H9 (cell line): ENCODE measurements at regions not wholly inside any gene's neighbourhood (a gene's known extent, or its start where the extent isn't known, plus 50 kb on each side); places are given as distances from the start of the nearest gene placed in this dataset.

Experiments
- DNase-seq: peaks from one replicate; pipeline ENCODE4 v3.0.0-alpha.2; 2017
- H2AFZ ChIP-seq: one replicate; pipeline ENCODE4 v1.6.1; 2013; ENCODE audit warnings: mild to moderate bottlenecking, low read length, control low read depth, moderate library complexity
- H2AK5ac ChIP-seq: 2 replicates; pipeline ENCODE4 v1.6.1; 2013; ENCODE audit warnings: low read length, control low read depth, mixed read lengths; ENCODE audit not compliant: insufficient read length
- H2BK120ac ChIP-seq: one replicate; pipeline ENCODE4 v1.6.1; 2013; ENCODE audit warnings: low read depth, mild to moderate bottlenecking, low read length, control low read depth, inconsistent platforms; ENCODE audit not compliant: poor library complexity, severe bottlenecking
- H2BK12ac ChIP-seq: 2 replicates; pipeline ENCODE4 v1.6.1; 2013; ENCODE audit warnings: low read length, control low read depth, mixed read lengths, low read depth; ENCODE audit not compliant: insufficient read length
- H2BK15ac ChIP-seq: 2 replicates; pipeline ENCODE4 v1.6.1; 2013; ENCODE audit warnings: low read depth, low read length, control low read depth
- H2BK20ac ChIP-seq: one replicate; pipeline ENCODE4 v1.6.1; 2013; ENCODE audit warnings: low read depth, mild to moderate bottlenecking, low read length, control low read depth, inconsistent platforms; ENCODE audit not compliant: poor library complexity, severe bottlenecking
- H2BK5ac ChIP-seq: 2 replicates; pipeline ENCODE4 v1.6.1; 2013; ENCODE audit warnings: low read length, control low read depth, mixed read lengths; ENCODE audit not compliant: insufficient read length
- H3K14ac ChIP-seq: 2 replicates; pipeline ENCODE4 v1.6.1; 2013; ENCODE audit warnings: low read length, control low read depth; ENCODE audit not compliant: insufficient read depth
- H3K18ac ChIP-seq: 2 replicates; pipeline ENCODE4 v1.6.1; 2013; ENCODE audit warnings: low read depth, mild to moderate bottlenecking, mixed read lengths, low read length, control low read depth; ENCODE audit not compliant: insufficient read length
- H3K23ac ChIP-seq: 2 replicates; pipeline ENCODE4 v1.6.1; 2013; ENCODE audit warnings: low read length, control low read depth, mixed read lengths, low read depth; ENCODE audit not compliant: insufficient read length
- H3K23me2 ChIP-seq: 2 replicates; pipeline ENCODE4 v1.6.1; 2013; ENCODE audit warnings: low read depth, mild to moderate bottlenecking, mixed read lengths, low read length, control low read depth; ENCODE audit not compliant: insufficient read length, poor library complexity, severe bottlenecking
- H3K27ac ChIP-seq: 2 replicates; pipeline ENCODE4 v1.5.1; 2013; ENCODE audit warnings: low read length, control low read depth, mixed read lengths, low read depth; ENCODE audit not compliant: insufficient read length
- H3K27me3 ChIP-seq: 2 replicates; pipeline ENCODE4 v1.6.1; 2013; ENCODE audit warnings: low read length, control low read depth, inconsistent platforms; ENCODE audit not compliant: insufficient read depth
- H3K4ac ChIP-seq: 2 replicates; pipeline ENCODE4 v1.6.1; 2013; ENCODE audit warnings: low read depth, mild to moderate bottlenecking, control low read depth, inconsistent platforms, low read length, moderate library complexity
- H3K4me1 ChIP-seq: 2 replicates; pipeline ENCODE4 v1.6.1; 2013; ENCODE audit warnings: low read length, control low read depth, inconsistent platforms; ENCODE audit not compliant: insufficient read depth
- H3K4me2 ChIP-seq: 2 replicates; pipeline ENCODE4 v1.6.1; 2013; ENCODE audit warnings: low read length, control low read depth, mixed read lengths; ENCODE audit not compliant: insufficient read length, insufficient read depth
- H3K56ac ChIP-seq: 2 replicates; pipeline ENCODE4 v1.6.1; 2013; ENCODE audit warnings: low read depth, mild to moderate bottlenecking, mixed read lengths, low read length, control low read depth; ENCODE audit not compliant: insufficient read length
- H3K79me1 ChIP-seq: 2 replicates; pipeline ENCODE4 v1.6.1; 2013; ENCODE audit warnings: low read depth, mild to moderate bottlenecking, moderate library complexity, low read length, control low read depth, inconsistent platforms; ENCODE audit not compliant: insufficient read depth, poor library complexity, severe bottlenecking
- H3K79me2 ChIP-seq: 2 replicates; pipeline ENCODE4 v1.6.1; 2013; ENCODE audit warnings: low read length, control low read depth, inconsistent platforms; ENCODE audit not compliant: insufficient read depth
- H3K9ac ChIP-seq: 2 replicates; pipeline ENCODE4 v1.6.1; 2013; ENCODE audit warnings: low read length, control low read depth, mixed read lengths; ENCODE audit not compliant: insufficient read length; ENCODE audit errors: extremely low read depth
- H3K9me3 ChIP-seq: one replicate; pipeline ENCODE4 v1.6.1; 2013; ENCODE audit warnings: low read depth, low read length, inconsistent platforms; ENCODE audit not compliant: control insufficient read depth
- H3T11ph ChIP-seq: one replicate; pipeline ENCODE4 v1.6.1; 2013; ENCODE audit warnings: mild to moderate bottlenecking, low read length, control low read depth, inconsistent platforms
- H4K20me1 ChIP-seq: one replicate; pipeline ENCODE4 v1.6.1; 2013; ENCODE audit not compliant: control insufficient read depth, insufficient read length, insufficient read depth
- H4K5ac ChIP-seq: 2 replicates; pipeline ENCODE4 v1.6.1; 2013; ENCODE audit warnings: low read depth, mild to moderate bottlenecking, mixed read lengths, low read length, control low read depth; ENCODE audit not compliant: insufficient read length
- H4K8ac ChIP-seq: replicated peaks from 2 replicates; pipeline ENCODE4 v1.6.1; 2013; ENCODE audit warnings: low read length, control low read depth, mixed read lengths, low read depth; ENCODE audit not compliant: insufficient read length
- H4K91ac ChIP-seq: 2 replicates; pipeline ENCODE4 v1.6.1; 2013; ENCODE audit warnings: low read depth, mild to moderate bottlenecking, moderate library complexity, mixed read lengths, low read length, control low read depth; ENCODE audit not compliant: insufficient read length
- H3K27ac Mint-ChIP-seq, 3 experiments: 2 replicates in 2 of 3; 3 replicates in 1 of 3; pipeline ENCODE4 v1.8.0; 2020 to 2021; ENCODE audit warnings: mixed read lengths in 3 of 3, mild to moderate bottlenecking in 1 of 3, moderate library complexity in 1 of 3
- H3K27me3 Mint-ChIP-seq: 2 replicates; pipeline ENCODE4 v1.8.0; 2021; ENCODE audit warnings: low read depth, mild to moderate bottlenecking, moderate library complexity, mixed read lengths
- H3K36me3 Mint-ChIP-seq, 3 experiments: 2 replicates in 2 of 3; 3 replicates in 1 of 3; pipeline ENCODE4 v1.8.0; 2020 to 2021; ENCODE audit warnings: low read depth in 3 of 3, mixed read lengths in 3 of 3; ENCODE audit not compliant: insufficient read depth in 1 of 3
- H3K4me1 Mint-ChIP-seq, 2 experiments: 2 replicates each; pipeline ENCODE4 v1.8.0; 2020; ENCODE audit warnings: mixed read lengths in 2 of 2
- H3K4me3 Mint-ChIP-seq, 2 experiments: 2 replicates in 1 of 2; 3 replicates in 1 of 2; pipeline ENCODE4 v1.8.0; 2020 to 2021; ENCODE audit warnings: mild to moderate bottlenecking in 2 of 2, mixed read lengths in 2 of 2, moderate library complexity in 1 of 2
- H3K9me3 Mint-ChIP-seq, 2 experiments: 2 replicates in 1 of 2; 3 replicates in 1 of 2; pipeline ENCODE4 v1.8.0; 2020; ENCODE audit warnings: mild to moderate bottlenecking in 2 of 2, mixed read lengths in 2 of 2, moderate library complexity in 1 of 2
- WGBS: extraction: QIAGEN DNeasy Blood & Tissue Kit; methylation state at CpG from one replicate; pipeline ENCODE4 v1.1.7; 2013; ENCODE audit warnings: missing lambda C conversion rate, low lambda C conversion rate, mixed read lengths; ENCODE audit not compliant: insufficient read length; ENCODE audit errors: extremely low coverage; 5-methylcytosine and 5-hydroxymethylcytosine counted together
- TF ChIP-seq, protein P1 (sequence below): fragments of 200-600 bp; sonication (generic); conservative IDR thresholded peaks from 3 replicates; pipeline ENCODE4 v1.8.0; 2021; ENCODE audit warnings: antibody characterized with exemption, mild to moderate bottlenecking

DNA sequence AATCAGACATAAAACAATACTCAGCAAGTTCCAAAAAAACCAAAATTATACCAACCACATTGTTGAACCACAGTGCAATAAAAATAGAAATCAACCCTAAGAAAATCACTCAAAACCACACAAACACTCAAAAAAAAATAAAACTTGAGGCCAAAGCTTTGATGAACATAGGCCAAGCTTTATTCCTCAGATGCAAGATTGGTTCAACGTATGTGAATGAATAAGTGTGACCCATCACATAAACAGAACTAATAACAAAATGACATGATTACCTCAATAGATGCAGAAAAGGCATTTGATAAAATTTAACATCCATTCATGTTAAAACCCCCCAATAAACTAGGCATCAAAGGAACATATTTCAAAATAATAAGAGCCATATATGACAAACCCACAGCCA lies 506.1 kb upstream of the FZD8 start:
- no peaks in the 10 kb centered on the region for H4K20me1 ChIP-seq

More for the DNA sequence above, 506.1 kb upstream of the FZD8 start:
- Mint-ChIP-seq H3K4me1 (0 out of 4 replicates have a peak, but pooled peaks cover 0 to 3% of the 10 kb centered on the region in 2 experiments), H3K27me3 (no peaks in the 10 kb centered on the region), H3K4me3 (no peak overlapping the region), H3K36me3 (peaks cover 0 to 7% (median 5%) of the 10 kb centered on the region in 3 experiments; a peak in 5 of 7 replicates), H3K27ac (no peak overlapping the region), H3K9me3 (peaks cover 0 to 14% of the 10 kb centered on the region in 2 experiments; a peak in 4 of 5 replicates)
- Histone ChIP-seq H3K56ac (no peak overlapping the region), H3T11ph (no peak overlapping the region), H4K91ac (no peak overlapping the region), H3K27me3 (no peaks in the 10 kb centered on the region), H3K4me1 (no peaks in the 10 kb centered on the region), H4K8ac (no peak overlapping the region), H3K9ac (no peak overlapping the region), H2BK5ac (no peak overlapping the region), H2BK120ac (no peak overlapping the region), H3K23ac (no peak overlapping the region), H3K79me2 (no peaks in the 10 kb centered on the region), H3K18ac (no peak overlapping the region), H3K4ac (no peak overlapping the region), H3K27ac (no peak overlapping the region), H3K14ac (no peak overlapping the region), H3K79me1 (no peaks in the 10 kb centered on the region), H2BK12ac (no peak overlapping the region), H3K23me2 (no peaks in the 10 kb centered on the region), H2BK20ac (no peak overlapping the region), H2BK15ac (no peak overlapping the region), H2AK5ac (no peak overlapping the region), H4K5ac (no peak overlapping the region), H2AFZ (no peak overlapping the region), H3K9me3 (no peaks in the 10 kb centered on the region), H3K4me2 (no peak overlapping the region)
- no CpG with 5 or more reads among the region's 1 CpG for WGBS
- TF ChIP-seq, protein P1, sequence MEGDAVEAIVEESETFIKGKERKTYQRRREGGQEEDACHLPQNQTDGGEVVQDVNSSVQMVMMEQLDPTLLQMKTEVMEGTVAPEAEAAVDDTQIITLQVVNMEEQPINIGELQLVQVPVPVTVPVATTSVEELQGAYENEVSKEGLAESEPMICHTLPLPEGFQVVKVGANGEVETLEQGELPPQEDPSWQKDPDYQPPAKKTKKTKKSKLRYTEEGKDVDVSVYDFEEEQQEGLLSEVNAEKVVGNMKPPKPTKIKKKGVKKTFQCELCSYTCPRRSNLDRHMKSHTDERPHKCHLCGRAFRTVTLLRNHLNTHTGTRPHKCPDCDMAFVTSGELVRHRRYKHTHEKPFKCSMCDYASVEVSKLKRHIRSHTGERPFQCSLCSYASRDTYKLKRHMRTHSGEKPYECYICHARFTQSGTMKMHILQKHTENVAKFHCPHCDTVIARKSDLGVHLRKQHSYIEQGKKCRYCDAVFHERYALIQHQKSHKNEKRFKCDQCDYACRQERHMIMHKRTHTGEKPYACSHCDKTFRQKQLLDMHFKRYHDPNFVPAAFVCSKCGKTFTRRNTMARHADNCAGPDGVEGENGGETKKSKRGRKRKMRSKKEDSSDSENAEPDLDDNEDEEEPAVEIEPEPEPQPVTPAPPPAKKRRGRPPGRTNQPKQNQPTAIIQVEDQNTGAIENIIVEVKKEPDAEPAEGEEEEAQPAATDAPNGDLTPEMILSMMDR, result no peak
- DNase-seq, result no peak
